OCI-LY7 (cell line): ENCODE measurements at regions not wholly inside any gene's neighbourhood (a gene's known extent, or its start where the extent isn't known, plus 50 kb on each side); places are given as distances from the start of the nearest gene placed in this dataset.
"Not testable (repeated sequence)": the region's sequence is repeated elsewhere in the genome, so short reads cannot be mapped to it uniquely, and the experiment has no call there.

Source experiments
- BruUV-seq: library from RNA; stranded (reverse); fragments of 400-500 nt; replicated peaks from 2 replicates; lab custom pipeline; 2021; lab: Mats Ljungman, UMichigan
- CTCF ChIA-PET: fragments of 300-600 bp; sonication (Branson Sonifier 250); formaldehyde crosslinking; loops from one replicate; lab custom pipeline; 2022; ENCODE audit warnings: antibody characterized with exemption; ENCODE audit not compliant: unreplicated experiment; lab: Charles Lee
- POLR2A ChIA-PET: fragments of 300-600 bp; sonication (Branson Sonifier 250); formaldehyde crosslinking; loops from one replicate; lab custom pipeline; 2022; ENCODE audit warnings: antibody characterized with exemption; lab: Charles Lee
- DNase-seq: peaks from one replicate; pipeline ENCODE4 v3.0.0-alpha.2; 2015; ENCODE audit warnings: low spot score
- H2AFZ ChIP-seq: fragments of 200-600 bp; sonication (generic), shearing (Covaris generic); 2 replicates; pipeline ENCODE4 v1.6.1; 2014; ENCODE audit warnings: mild to moderate bottlenecking, antibody characterized with exemption, low read length, moderate library complexity
- H3K27ac ChIP-seq: fragments of 200-600 bp; sonication (generic); 2 replicates; pipeline ENCODE4 v1.5.1; 2014; ENCODE audit warnings: mixed run types, low read depth, mild to moderate bottlenecking, moderate library complexity, low read length, inconsistent platforms; ENCODE audit not compliant: poor library complexity, severe bottlenecking
- H3K36me3 ChIP-seq: fragments of 200-600 bp; sonication (generic); 2 replicates; pipeline ENCODE4 v1.6.1; 2014; ENCODE audit warnings: mild to moderate bottlenecking, antibody characterized with exemption, low read length, moderate library complexity, mixed read lengths; ENCODE audit not compliant: insufficient read depth
- H3K4me1 ChIP-seq: fragments of 200-600 bp; sonication (generic); 2 replicates; pipeline ENCODE4 v1.5.1; 2014; ENCODE audit warnings: mild to moderate bottlenecking, low read length; ENCODE audit not compliant: insufficient read depth, poor library complexity, severe bottlenecking
- H3K4me2 ChIP-seq: fragments of 200-600 bp; sonication (generic); 2 replicates; pipeline ENCODE4 v1.6.1; 2014; ENCODE audit warnings: mild to moderate bottlenecking, low read length
- H3K4me3 ChIP-seq: fragments of 200-600 bp; sonication (generic); 2 replicates; pipeline ENCODE4 v1.5.1; 2014; ENCODE audit warnings: mild to moderate bottlenecking, low read depth, low read length; ENCODE audit not compliant: poor library complexity, severe bottlenecking
- H3K79me2 ChIP-seq: fragments of 200-600 bp; sonication (generic); 2 replicates; pipeline ENCODE4 v1.6.1; 2016; ENCODE audit warnings: low read depth, mild to moderate bottlenecking, low read length, moderate library complexity, mixed read lengths; ENCODE audit not compliant: insufficient read depth
- H3K9me2 ChIP-seq: fragments of 200-600 bp; sonication (generic); 2 replicates; pipeline ENCODE4 v1.6.1; 2016; ENCODE audit warnings: mild to moderate bottlenecking, low read length, mixed read lengths; ENCODE audit not compliant: insufficient read depth
- H3K9me3 ChIP-seq: fragments of 200-600 bp; sonication (generic); 2 replicates; pipeline ENCODE4 v1.6.1; 2014; ENCODE audit warnings: mild to moderate bottlenecking, mixed run types, low read length, mixed read lengths
- H4K20me1 ChIP-seq: fragments of 200-600 bp; sonication (generic); 2 replicates; pipeline ENCODE4 v1.6.1; 2014; ENCODE audit warnings: mild to moderate bottlenecking, antibody characterized with exemption, low read length, moderate library complexity, mixed read lengths; ENCODE audit not compliant: insufficient read depth
- EZH2phosphoT487 ChIP-seq: fragments of 200-600 bp; sonication (generic); IDR thresholded peaks from 2 replicates; pipeline ENCODE4 v1.6.1; 2018; ENCODE audit warnings: low read depth, borderline replicate concordance, mild to moderate bottlenecking, mixed run types, antibody characterized with exemption, low read length, moderate library complexity, mixed read lengths
- intact Hi-C: fragments of 100-400 bp; cut with micrococcal nuclease; formaldehyde crosslinking; loops from one replicate; pipeline ENCODE4 v1.10.0; 2022; ENCODE audit not compliant: unreplicated experiment
- TF ChIP-seq, protein P1 (sequence below): fragments of 200-600 bp; sonication (generic); conservative IDR thresholded peaks from 2 replicates; pipeline ENCODE4 v1.5.1; 2014; ENCODE audit warnings: mild to moderate bottlenecking, antibody characterized with exemption, low read length, moderate library complexity, mixed read lengths

- Histone ChIP-seq H3K9me2 (no peaks in the 10 kb centered on the region), H3K9me3 (no peaks in the 10 kb centered on the region), H3K4me3 (no peak overlapping the region), H4K20me1 (no peaks in the 10 kb centered on the region), H3K79me2 (no peaks in the 10 kb centered on the region), H3K36me3 (no peaks in the 10 kb centered on the region), H3K4me1 (no peaks in the 10 kb centered on the region), H3K27ac (no peak overlapping the region), H3K4me2 (no peak overlapping the region), H2AFZ (no peak overlapping the region)
- no TSS peak for BruUV-seq
- POLR2A ChIA-PET = interaction anchor here (0.6 to 0.7 kb wide), 2 partner anchors 42 to 836 kb away, joined by 3 read pairs; no protein-coding TSS in a partner anchor
- CTCF ChIA-PET = no interaction called here
- no peak for TF ChIP-seq EZH2phosphoT487
- TF ChIP-seq, protein P1, sequence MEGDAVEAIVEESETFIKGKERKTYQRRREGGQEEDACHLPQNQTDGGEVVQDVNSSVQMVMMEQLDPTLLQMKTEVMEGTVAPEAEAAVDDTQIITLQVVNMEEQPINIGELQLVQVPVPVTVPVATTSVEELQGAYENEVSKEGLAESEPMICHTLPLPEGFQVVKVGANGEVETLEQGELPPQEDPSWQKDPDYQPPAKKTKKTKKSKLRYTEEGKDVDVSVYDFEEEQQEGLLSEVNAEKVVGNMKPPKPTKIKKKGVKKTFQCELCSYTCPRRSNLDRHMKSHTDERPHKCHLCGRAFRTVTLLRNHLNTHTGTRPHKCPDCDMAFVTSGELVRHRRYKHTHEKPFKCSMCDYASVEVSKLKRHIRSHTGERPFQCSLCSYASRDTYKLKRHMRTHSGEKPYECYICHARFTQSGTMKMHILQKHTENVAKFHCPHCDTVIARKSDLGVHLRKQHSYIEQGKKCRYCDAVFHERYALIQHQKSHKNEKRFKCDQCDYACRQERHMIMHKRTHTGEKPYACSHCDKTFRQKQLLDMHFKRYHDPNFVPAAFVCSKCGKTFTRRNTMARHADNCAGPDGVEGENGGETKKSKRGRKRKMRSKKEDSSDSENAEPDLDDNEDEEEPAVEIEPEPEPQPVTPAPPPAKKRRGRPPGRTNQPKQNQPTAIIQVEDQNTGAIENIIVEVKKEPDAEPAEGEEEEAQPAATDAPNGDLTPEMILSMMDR = no peak
- no peak for DNase-seq
- intact Hi-C loops = no loop called here
Observed at GRCh38 chr17:72470734-72471133, 349.9 kb downstream of the SOX9 start.

- no peak overlapping the region for H2AFZ ChIP-seq
- H3K9me2 ChIP-seq = no peaks in the 10 kb centered on the region
- H3K4me3 ChIP-seq = no peak overlapping the region
- no peaks in the 10 kb centered on the region for H3K9me3 ChIP-seq
- no peak for TF ChIP-seq EZH2phosphoT487
- TF ChIP-seq, protein P1 = no peak
- CTCF ChIA-PET = no interaction called here
- no peaks in the 10 kb centered on the region for H3K36me3 ChIP-seq
- intact Hi-C loops = no loop called here
- POLR2A ChIA-PET = interaction anchor here (0.6 kb wide), 1 partner anchor 837 kb away, joined by 3 read pairs; no protein-coding TSS in a partner anchor
- H4K20me1 ChIP-seq = no peaks in the 10 kb centered on the region
- no peak for DNase-seq
- no peaks in the 10 kb centered on the region for H3K79me2 ChIP-seq
- H3K27ac ChIP-seq = no peak overlapping the region
- no TSS peak for BruUV-seq
- H3K4me2 ChIP-seq = no peak overlapping the region
- no peaks in the 10 kb centered on the region for H3K4me1 ChIP-seq
Observed at GRCh38 chr17:72471296-72471695, 350.5 kb downstream of the SOX9 start.

DNA sequence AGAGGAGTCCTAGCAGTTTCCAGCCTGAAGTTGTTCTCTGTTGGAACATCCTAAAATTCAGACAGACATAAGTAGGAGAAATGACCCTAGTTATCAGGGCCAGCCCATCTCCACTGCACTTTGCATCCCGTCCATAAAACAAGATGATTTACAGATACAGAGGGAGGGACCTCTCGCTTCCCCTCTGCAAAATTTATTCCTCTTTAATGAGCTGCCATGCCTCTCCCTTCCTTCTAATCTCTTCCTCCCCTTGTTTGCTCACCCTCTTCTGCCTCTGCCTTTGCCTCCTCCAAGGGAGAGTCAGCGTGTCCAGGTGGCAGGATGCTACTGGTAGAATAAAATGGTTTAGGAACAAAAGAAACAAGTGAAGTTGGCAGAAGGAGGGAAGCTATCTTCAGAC, 351.3 kb downstream of the SOX9 start:
- Histone ChIP-seq H3K4me1 (no peaks in the 10 kb centered on the region), H3K36me3 (no peaks in the 10 kb centered on the region), H4K20me1 (no peaks in the 10 kb centered on the region), H2AFZ (no peak overlapping the region), H3K4me2 (no peak overlapping the region), H3K79me2 (no peaks in the 10 kb centered on the region), H3K4me3 (no peak overlapping the region), H3K9me3 (no peaks in the 10 kb centered on the region), H3K9me2 (no peaks in the 10 kb centered on the region), H3K27ac (no peak overlapping the region)
- BruUV-seq = no TSS peak
- intact Hi-C loops = no loop called here
- ChIA-PET CTCF (no interaction called here), POLR2A (interaction anchor here (0.6 kb wide), 1 partner anchor 15 kb away, joined by 3 read pairs; no protein-coding TSS in a partner anchor)
- no peak for TF ChIP-seq EZH2phosphoT487
- TF ChIP-seq, protein P1 = no peak
- DNase-seq = no peak

DNA sequence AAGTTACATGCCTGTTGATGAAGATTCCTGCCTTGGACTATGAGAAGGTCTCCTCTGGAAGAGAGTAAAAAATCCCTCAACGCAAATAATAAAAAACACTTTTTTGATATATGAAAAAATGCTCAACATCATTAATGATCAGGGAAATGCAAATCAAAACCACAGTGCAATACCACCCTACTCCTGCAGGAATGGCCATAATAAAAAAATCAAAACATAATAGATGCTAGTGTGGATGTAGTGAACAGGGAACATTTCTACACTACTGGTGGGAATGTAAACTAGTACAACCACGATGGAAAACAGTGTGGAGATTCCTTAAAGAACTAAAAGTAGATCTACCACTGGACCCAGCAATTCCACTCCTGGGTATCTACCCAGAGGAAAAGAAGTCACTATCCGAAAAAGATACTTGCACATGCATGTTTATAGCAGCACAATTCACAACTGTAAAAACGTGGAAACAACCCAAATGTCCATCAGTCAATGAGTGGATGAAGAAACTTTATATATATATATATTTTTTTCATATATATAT, 352.1 kb downstream of the SOX9 start:
- H3K36me3 ChIP-seq, H3K79me2 ChIP-seq, H3K9me2 ChIP-seq, H3K9me3 ChIP-seq, H3K4me3 ChIP-seq, BruUV-seq, DNase-seq, H4K20me1 ChIP-seq, H2AFZ ChIP-seq, CTCF ChIA-PET, H3K4me1 ChIP-seq, H3K4me2 ChIP-seq, intact Hi-C loops, POLR2A ChIA-PET, H3K27ac ChIP-seq: not testable (repeated sequence)
